Spleen (tissue), 11 donors: ENCODE measurements at regions not wholly inside any gene's neighbourhood (a gene's known extent, or its start where the extent isn't known, plus 50 kb on each side); places are given as distances from the start of the nearest gene placed in this dataset.
A peak's percentile ranks its signal among the peaks of the same experiment; 100 is the strongest.

Experiments
- DNase-seq: peaks from one replicate; pipeline ENCODE4 v3.0.0-alpha.2; 2020
- H3K27ac ChIP-seq, 8 donors: fragments of 200-600 bp; sonication (generic) in 7 of 8; 1 replicate in 4 of 8; 2 replicates in 4 of 8; pipeline versions ENCODE4 v1.5.0 to v1.8.0; 2016 to 2021; ENCODE audit warnings: inconsistent platforms in 4 of 8, mild to moderate bottlenecking in 4 of 8, moderate library complexity in 1 of 8
- H3K27me3 ChIP-seq, 7 donors: fragments of 200-600 bp; sonication (generic) in 6 of 7; replicated peaks in 1 of 7; 1 replicate in 4 of 7; 2 replicates in 3 of 7; pipeline versions ENCODE4 v1.5.0 to v1.8.0; 2016 to 2021; ENCODE audit warnings: inconsistent platforms in 3 of 7, mild to moderate bottlenecking in 1 of 7
- H3K36me3 ChIP-seq, 6 donors: fragments of 200-600 bp; sonication (generic) in 5 of 6; 1 replicate in 4 of 6; 2 replicates in 2 of 6; pipeline versions ENCODE4 v1.5.0 to v1.8.0; 2016 to 2021; ENCODE audit warnings: inconsistent platforms in 2 of 6
- H3K4me1 ChIP-seq, 6 donors: fragments of 200-600 bp; sonication (generic) in 5 of 6; 1 replicate in 3 of 6; 2 replicates in 3 of 6; pipeline versions ENCODE4 v1.5.0 to v1.8.0; 2016 to 2021; ENCODE audit warnings: inconsistent platforms in 3 of 6
- H3K4me3 ChIP-seq, 8 donors: fragments of 200-600 bp; sonication (generic) in 7 of 8; 1 replicate in 4 of 8; 2 replicates in 4 of 8; pipeline versions ENCODE4 v1.5.0 to v1.8.0; 2016 to 2021; ENCODE audit warnings: inconsistent platforms in 4 of 8, mild to moderate bottlenecking in 4 of 8, moderate library complexity in 2 of 8
- H3K9me3 ChIP-seq, 8 donors: fragments of 200-600 bp; sonication (generic) in 7 of 8; 1 replicate in 4 of 8; 2 replicates in 4 of 8; pipeline versions ENCODE4 v1.5.0 to v1.8.0; 2016 to 2021; ENCODE audit warnings: inconsistent platforms in 4 of 8
- CTCF ChIP-seq, 11 experiments: fragments of 200-600 bp in 7 of 11; fragments of 450-650 bp in 4 of 11; sonication (generic) in 4 of 11; IDR thresholded peaks in 8 of 11; conservative IDR thresholded peaks in 3 of 11; 1 replicate in 7 of 11; 2 replicates in 4 of 11; pipeline versions ENCODE4 v1.4.0 to v1.8.0; 2016 to 2021; ENCODE audit warnings: antibody characterized with exemption in 11 of 11, inconsistent platforms in 4 of 11, mild to moderate bottlenecking in 1 of 11
- POLR2A ChIP-seq, 3 donors: fragments of 450-650 bp; IDR thresholded peaks; one replicate each; pipeline ENCODE4 v1.5.1; 2017; ENCODE audit warnings: antibody characterized with exemption in 3 of 3, mild to moderate bottlenecking in 1 of 3
- POLR2AphosphoS5 ChIP-seq, 3 donors: sonication (generic); formaldehyde crosslinking; IDR thresholded peaks; one replicate each; pipeline ENCODE4 v1.5.1; 2017; ENCODE audit warnings: antibody characterized with exemption in 3 of 3
- whole genome bisulfite sequencing, 5 donors: extraction: QIAGEN DNeasy Blood & Tissue Kit in 3 of 5; methylation state at CpG; one replicate each; pipeline versions ENCODE4 v1.1.5 to v1.1.7; 2013 to 2018; 5-methylcytosine and 5-hydroxymethylcytosine counted together
- intact Hi-C: fragments of 100-400 bp; cut with DNase I; formaldehyde crosslinking; loops from one replicate; pipeline ENCODE4 v1.15.0; 2023; ENCODE audit warnings: low total_unique reads
- donor health status: healthy with polysubstance abuse.
- donor health status: DM: no; HTN: no; CAD: no; lungs with moderate emphysema.
- donor health status: DM: no; HTN: no; CAD: no.
- donor health status: Bipolar disorder and iron deficiency.
- donor health status: healthy.
- donor health status: DM: no; HTN: no; CAD: no.
- donor health status: DM: yes; HTN: yes; CAD: no.

DNA sequence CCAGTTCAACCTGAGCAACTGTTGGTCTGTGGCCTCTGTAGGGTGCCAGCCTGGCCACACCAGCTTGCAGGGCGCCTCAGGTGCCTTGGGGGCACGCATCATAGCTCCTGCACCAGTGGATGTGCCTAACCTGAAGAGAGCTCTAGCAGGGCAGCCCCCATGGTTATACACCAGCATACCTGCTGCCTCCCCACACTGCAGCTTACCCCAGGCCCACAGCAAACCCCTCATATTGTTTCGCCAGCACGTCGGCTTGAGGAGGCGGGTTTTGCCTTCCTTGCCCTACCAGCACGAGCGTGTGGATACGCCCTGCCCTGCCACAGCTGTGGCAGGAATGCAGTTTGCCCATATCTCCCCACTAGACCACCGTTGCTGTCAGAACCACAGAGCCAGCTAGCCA, 435.9 kb downstream of the SLCO4C1 start:
- no peaks in the 10 kb centered on the region for H3K4me1 ChIP-seq
- no peaks in the 10 kb centered on the region for H3K36me3 ChIP-seq
- WGBS, 5 donors = 82 to 92% (median 86%) methylated on average over 8 to 10 of the region's 10 CpGs
- H3K27ac ChIP-seq = no peak overlapping the region
- H3K27me3 ChIP-seq = no peaks in the 10 kb centered on the region
- DNase-seq = peak; percentile 56
- TF ChIP-seq CTCF (IDR thresholded peaks at IDR 0.05 in 8 of 11, conservative IDR thresholded peaks at IDR 0.05 in 3 of 11) (no peak), POLR2AphosphoS5 (IDR thresholded peaks at IDR 0.05) (no peak), POLR2A (IDR thresholded peaks at IDR 0.05) (no peak)
- no peak overlapping the region for H3K4me3 ChIP-seq
- H3K9me3 ChIP-seq = peaks cover 0 to 10% (median 0%) of the 10 kb centered on the region in 8 donors
- intact Hi-C loops = no loop called here

GRCh38 chr5:101846496-101846895, 449.6 kb downstream of the SLCO4C1 start:
- peaks cover 0 to 7% (median 2%) of the 10 kb centered on the region in 8 donors for H3K9me3 ChIP-seq
- TF ChIP-seq CTCF (IDR thresholded peaks at IDR 0.05 in 8 of 11, conservative IDR thresholded peaks at IDR 0.05 in 3 of 11) = no peak
- no peak for TF ChIP-seq POLR2A (IDR thresholded peaks at IDR 0.05)
- no peak overlapping the region for H3K27ac ChIP-seq
- intact Hi-C loops = no loop called here
- no peak for DNase-seq
- H3K27me3 ChIP-seq = no peaks in the 10 kb centered on the region
- no peaks in the 10 kb centered on the region for H3K4me1 ChIP-seq
- H3K4me3 ChIP-seq = no peak overlapping the region
- H3K36me3 ChIP-seq = no peaks in the 10 kb centered on the region

DNA sequence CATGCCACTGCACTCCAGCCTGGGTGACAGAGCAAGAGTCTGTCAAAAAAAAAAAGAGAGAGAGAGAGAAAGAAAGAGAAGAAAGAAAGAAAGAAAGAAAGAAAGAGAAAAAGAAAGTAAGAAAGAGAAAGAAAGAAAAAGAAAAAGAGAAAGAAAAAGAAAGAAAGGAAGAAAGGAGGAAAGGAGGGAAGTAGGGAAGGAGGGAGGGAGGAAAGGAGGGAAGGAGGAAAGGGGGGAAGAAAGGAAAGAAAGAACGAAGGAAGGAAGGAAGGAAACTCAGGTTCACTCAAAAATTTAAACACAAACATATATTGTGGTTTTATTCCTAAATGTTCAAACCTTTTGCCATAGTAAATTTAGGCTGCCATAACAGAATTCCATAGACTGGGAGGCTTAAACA, 453.0 kb downstream of the SLCO4C1 start:
- TF ChIP-seq CTCF (IDR thresholded peaks at IDR 0.05 in 8 of 11, conservative IDR thresholded peaks at IDR 0.05 in 3 of 11) = no peak
- no peak for TF ChIP-seq POLR2AphosphoS5 (IDR thresholded peaks at IDR 0.05)
- TF ChIP-seq POLR2A (IDR thresholded peaks at IDR 0.05) = no peak
- no peak for DNase-seq
- no peaks in the 10 kb centered on the region for H3K27me3 ChIP-seq
- H3K9me3 ChIP-seq = peaks cover 0 to 7% (median 2%) of the 10 kb centered on the region in 8 donors
- no peak overlapping the region for H3K27ac ChIP-seq
- intact Hi-C loops = no loop called here
- no peaks in the 10 kb centered on the region for H3K4me1 ChIP-seq
- no peak overlapping the region for H3K4me3 ChIP-seq
- no peaks in the 10 kb centered on the region for H3K36me3 ChIP-seq
- WGBS, 5 donors = 75 to 80% (median 76%) methylated on average over 1 of the region's 1 CpG

- intact Hi-C loops = no loop called here
- H3K9me3 ChIP-seq = peaks cover 0 to 3% (median 0%) of the 10 kb centered on the region in 8 donors
- no peak overlapping the region for H3K4me3 ChIP-seq
- H3K4me1 ChIP-seq = no peaks in the 10 kb centered on the region
- H3K27me3 ChIP-seq = no peaks in the 10 kb centered on the region
- TF ChIP-seq CTCF (IDR thresholded peaks at IDR 0.05 in 8 of 11, conservative IDR thresholded peaks at IDR 0.05 in 3 of 11) (no peak), POLR2A (IDR thresholded peaks at IDR 0.05) (no peak), POLR2AphosphoS5 (IDR thresholded peaks at IDR 0.05) (no peak)
- WGBS, 5 donors = 60 to 70% (median 70%) methylated on average over 5 of the region's 5 CpGs
- no peak for DNase-seq
- no peak overlapping the region for H3K27ac ChIP-seq
- H3K36me3 ChIP-seq = no peaks in the 10 kb centered on the region
These were observed 457.6 kb downstream of the SLCO4C1 start for GRCh38 chr5:101838435-101838834.
